ENCODE measurements at regions not wholly inside any gene's neighbourhood (a gene's known extent, or its start where the extent isn't known, plus 50 kb on each side); places are given as distances from the start of the nearest gene placed in this dataset.

DNA sequence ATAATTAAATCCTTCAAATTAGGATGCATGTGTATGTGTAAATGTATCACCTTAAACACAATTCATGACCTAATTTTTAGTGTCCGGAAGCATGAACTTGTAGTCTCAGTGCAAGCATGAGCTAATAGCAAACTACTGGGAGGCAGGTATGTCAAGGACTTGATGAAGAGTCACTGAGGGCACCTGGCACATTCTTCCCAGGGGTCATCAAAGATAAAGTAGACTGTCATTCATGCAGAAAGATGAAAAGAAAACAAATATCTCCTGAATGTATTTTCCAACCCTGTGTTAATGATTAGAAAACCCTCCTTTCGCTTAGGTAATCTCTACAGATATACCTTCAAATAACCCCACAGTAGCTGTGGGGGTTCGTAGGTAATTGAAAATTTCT lies 234.9 kb downstream of the SOCS6 start:
- TF ChIP-seq, protein P1, sequence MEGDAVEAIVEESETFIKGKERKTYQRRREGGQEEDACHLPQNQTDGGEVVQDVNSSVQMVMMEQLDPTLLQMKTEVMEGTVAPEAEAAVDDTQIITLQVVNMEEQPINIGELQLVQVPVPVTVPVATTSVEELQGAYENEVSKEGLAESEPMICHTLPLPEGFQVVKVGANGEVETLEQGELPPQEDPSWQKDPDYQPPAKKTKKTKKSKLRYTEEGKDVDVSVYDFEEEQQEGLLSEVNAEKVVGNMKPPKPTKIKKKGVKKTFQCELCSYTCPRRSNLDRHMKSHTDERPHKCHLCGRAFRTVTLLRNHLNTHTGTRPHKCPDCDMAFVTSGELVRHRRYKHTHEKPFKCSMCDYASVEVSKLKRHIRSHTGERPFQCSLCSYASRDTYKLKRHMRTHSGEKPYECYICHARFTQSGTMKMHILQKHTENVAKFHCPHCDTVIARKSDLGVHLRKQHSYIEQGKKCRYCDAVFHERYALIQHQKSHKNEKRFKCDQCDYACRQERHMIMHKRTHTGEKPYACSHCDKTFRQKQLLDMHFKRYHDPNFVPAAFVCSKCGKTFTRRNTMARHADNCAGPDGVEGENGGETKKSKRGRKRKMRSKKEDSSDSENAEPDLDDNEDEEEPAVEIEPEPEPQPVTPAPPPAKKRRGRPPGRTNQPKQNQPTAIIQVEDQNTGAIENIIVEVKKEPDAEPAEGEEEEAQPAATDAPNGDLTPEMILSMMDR (IDR thresholded peaks at IDR 0.05; ENCODE audit: extremely low read depth, missing control alignments), result no peak
- no peak for DNase-seq (ENCODE audit: low spot score)

DNA sequence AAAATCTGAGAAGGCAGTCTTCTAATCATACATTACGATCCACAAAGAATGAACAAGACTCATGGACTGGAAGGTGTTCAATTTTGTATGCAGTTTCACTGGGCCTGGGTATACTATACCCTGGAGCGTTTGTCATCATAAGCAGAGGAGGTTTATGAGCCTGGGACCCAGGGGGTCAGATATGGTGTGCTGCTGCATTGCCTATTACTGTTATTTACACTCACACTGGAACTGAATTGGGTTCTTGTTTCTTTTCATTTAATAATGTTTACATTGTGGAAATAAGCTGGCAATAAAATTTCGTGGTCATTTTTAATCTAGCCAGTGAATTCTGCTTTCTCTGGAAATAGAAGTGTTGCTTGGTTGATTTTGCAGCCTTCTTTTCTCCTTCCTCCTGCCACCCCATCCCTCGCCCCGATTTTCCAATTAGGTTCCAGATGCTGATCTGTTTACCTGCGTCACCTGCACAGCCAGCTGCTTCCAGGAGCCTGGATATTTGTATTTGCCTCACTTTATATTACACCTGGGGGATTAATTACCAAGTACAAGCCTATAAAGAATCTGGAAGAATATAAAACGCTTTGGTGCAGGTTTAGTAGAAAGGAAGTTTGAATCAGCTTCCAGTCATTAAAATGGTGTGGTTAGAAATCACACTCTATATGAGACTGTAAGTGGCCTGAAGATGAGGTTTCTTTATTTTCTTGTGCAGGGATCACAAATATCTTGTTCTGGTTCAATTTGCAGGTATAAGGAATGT lies 234.4 kb downstream of the SOCS6 start:
- TF ChIP-seq, protein P1 (IDR thresholded peaks at IDR 0.05; ENCODE audit: extremely low read depth, missing control alignments), result no peak
- DNase-seq (ENCODE audit: low spot score), result no peak

GRCh38 chr18:70522183-70522680 lies 233.4 kb downstream of the SOCS6 start:
- TF ChIP-seq, protein P1 (IDR thresholded peaks at IDR 0.05; ENCODE audit: extremely low read depth, missing control alignments), result no peak
- no peak for DNase-seq (ENCODE audit: low spot score)

DNA sequence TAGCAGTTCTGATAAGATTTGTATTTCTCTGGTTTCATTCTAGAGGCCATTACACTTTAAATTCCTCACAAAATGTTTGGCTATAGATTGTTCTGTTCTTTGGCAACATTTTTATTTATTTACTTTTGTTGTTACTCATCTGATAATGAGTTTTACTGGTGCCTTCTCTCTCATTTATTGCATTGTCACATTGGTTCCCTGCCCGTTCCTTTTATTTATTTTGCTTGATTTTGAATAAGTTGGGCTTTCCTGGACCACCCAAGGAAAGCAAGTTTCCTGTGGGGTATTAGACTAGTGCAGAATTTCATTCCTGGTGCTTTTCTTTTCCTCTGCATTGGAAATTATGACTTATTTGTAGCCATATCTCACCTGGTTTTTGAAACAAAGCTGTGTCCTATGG lies 232.0 kb downstream of the SOCS6 start:
- TF ChIP-seq, protein P1 (IDR thresholded peaks at IDR 0.05; ENCODE audit: extremely low read depth, missing control alignments), result no peak
- no peak for DNase-seq (ENCODE audit: low spot score)

- TF ChIP-seq, protein P1 (IDR thresholded peaks at IDR 0.05; ENCODE audit: extremely low read depth, missing control alignments), result no peak
- no peak for DNase-seq (ENCODE audit: low spot score)
Observed at GRCh38 chr18:70513502-70514171, 224.8 kb downstream of the SOCS6 start.

- DNase-seq (ENCODE audit: low spot score), result no peak
- TF ChIP-seq, protein P1 (IDR thresholded peaks at IDR 0.05; ENCODE audit: extremely low read depth, missing control alignments), result no peak
Observed at GRCh38 chr18:70507970-70508369, 219.1 kb downstream of the SOCS6 start.

DNA sequence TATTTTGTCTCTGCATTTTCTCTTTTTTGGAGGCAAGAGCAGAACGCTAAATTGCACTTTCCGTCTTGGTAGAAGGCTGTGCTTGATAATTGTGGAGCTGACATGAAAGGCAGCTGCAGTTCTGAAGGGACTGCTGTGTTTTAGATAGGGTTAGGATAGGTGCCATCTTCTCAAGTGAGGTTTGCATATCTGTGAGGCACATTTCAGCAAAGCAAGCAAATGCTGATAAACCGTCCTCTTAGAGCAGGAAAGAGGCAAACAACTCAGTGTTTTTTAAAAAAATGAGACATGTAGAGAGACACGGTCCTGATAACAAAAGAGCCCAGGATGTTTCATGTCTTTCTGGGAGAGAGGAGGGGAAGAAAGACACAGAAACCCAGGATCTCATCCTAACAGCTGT lies 217.7 kb downstream of the SOCS6 start:
- DNase-seq (ENCODE audit: low spot score), result no peak
- TF ChIP-seq, protein P1 (IDR thresholded peaks at IDR 0.05; ENCODE audit: extremely low read depth, missing control alignments), result no peak
